ENCODE measurements at regions not wholly inside any gene's neighbourhood (a gene's known extent, or its start where the extent isn't known, plus 50 kb on each side); places are given as distances from the start of the nearest gene placed in this dataset.
A peak's percentile ranks its signal among the peaks of the same experiment; 100 is the strongest.

DNA sequence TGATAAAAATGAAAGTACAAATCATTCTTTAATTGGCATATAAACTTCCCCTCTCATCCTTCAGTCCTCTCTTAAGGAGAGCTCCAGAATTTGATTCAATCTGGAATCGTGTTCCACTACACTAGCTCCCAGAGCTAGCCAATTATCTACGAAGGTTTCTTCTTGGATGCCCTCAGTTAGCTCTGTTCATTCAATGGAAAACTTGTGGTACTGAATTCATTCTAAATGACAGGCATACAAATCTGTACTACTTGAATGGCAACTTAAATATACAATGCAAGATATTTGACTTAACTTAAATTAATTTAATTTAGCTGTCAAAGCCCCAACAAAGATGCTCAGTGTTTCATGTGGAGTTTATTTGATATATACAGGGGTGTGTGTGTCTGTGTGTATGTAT is 1474.2 kb upstream of the CELF4 start:
- no peak for DNase-seq (ENCODE audit: low read depth, low spot score)

GRCh38 chr18:39037925-39038324 is 1472.3 kb upstream of the CELF4 start:
- DNase-seq (ENCODE audit: low read depth, low spot score) = no peak

DNA sequence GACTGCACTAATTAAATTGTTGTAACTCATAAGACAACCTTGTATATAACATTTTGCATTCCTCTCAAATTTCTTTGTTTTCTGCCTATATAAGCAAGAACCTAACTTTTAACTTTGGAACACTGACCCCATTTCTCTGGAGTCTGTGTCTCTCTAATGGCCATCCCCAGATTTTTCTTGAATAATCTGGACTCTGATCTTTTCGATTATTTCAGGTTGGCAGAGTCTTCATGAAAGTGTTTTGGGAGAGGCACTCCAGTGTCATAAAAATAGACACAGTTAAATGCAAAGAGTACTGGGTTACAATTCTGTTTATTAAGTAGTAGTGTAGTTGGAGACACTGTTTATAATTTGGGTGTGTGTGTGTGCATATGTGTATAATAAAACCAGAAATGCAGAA is 1467.7 kb upstream of the CELF4 start:
- DNase-seq (ENCODE audit: low read depth, low spot score) = no peak

DNA sequence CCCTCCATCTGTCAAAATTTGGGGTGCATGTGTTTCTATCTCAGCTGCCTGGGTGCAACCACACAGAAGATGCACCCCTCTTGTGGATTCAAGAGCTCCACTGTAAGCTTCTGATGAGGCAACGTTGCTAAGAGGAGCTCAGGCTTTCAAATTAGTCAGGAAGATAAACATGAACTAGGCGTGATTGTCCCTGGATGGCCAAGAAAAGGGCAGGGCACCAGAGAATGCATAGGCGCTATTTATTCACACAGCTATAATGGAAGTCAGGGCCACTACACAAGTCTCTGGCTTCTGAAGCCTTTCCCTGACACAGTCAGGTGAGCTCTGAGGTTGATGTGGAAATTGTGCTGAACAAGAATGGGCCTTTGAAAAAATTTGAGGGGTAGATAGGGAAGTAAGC is 1466.0 kb upstream of the CELF4 start:
- DNase-seq (ENCODE audit: low read depth, low spot score) = no peak

GRCh38 chr18:39030124-39030655 is 1464.6 kb upstream of the CELF4 start:
- DNase-seq (ENCODE audit: low read depth, low spot score) = no peak

- no peak for DNase-seq (ENCODE audit: low read depth, low spot score)
These were observed 1459.9 kb upstream of the CELF4 start for GRCh38 chr18:39025531-39025930.

GRCh38 chr18:39019989-39020388 is 1454.4 kb upstream of the CELF4 start:
- no peak for DNase-seq (ENCODE audit: low read depth, low spot score)

- DNase-seq (ENCODE audit: low read depth, low spot score) = no peak
These were observed 1441.7 kb upstream of the CELF4 start for GRCh38 chr18:39007031-39007902.

DNA sequence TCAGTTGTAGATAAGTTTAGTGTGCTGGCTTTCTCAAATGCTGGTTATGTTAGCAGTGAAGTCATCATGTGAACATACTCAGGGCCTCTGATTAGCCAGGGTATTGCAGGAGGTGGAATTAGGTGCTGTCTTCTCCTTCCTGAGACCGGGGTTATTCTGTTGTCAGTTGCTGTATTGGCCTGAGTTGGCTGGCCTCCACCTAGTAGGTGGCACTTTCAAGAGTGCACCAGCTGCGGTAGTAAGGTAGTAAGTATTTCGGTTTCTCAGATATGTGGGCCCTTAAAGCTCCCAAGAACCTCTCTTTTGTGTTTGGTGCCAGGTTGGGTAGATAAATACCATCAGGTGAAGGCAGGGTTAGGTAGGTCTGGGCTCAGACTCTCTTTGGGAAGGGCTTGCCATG is 1430.5 kb upstream of the CELF4 start:
- no peak for DNase-seq (ENCODE audit: low read depth, low spot score)

DNA sequence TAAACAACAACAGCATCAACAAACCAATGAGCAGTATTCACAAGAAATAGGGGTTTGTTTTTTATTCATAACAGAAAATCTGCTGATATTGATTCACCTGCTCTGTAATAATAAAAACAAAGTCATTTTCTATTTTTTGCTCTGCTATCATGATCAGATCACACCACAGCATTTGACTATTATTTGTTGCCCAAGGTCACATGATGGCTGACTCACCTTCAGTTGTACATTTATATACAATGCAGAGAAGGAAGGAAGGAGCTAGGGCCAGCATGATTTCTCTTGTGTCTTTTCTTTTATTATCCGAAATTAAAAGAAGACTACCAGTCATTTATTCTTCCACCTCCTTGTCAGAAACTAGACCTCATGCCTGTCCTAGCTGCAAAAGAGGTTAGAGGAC is 1427.7 kb upstream of the CELF4 start:
- DNase-seq (ENCODE audit: low read depth, low spot score) = no peak

DNA sequence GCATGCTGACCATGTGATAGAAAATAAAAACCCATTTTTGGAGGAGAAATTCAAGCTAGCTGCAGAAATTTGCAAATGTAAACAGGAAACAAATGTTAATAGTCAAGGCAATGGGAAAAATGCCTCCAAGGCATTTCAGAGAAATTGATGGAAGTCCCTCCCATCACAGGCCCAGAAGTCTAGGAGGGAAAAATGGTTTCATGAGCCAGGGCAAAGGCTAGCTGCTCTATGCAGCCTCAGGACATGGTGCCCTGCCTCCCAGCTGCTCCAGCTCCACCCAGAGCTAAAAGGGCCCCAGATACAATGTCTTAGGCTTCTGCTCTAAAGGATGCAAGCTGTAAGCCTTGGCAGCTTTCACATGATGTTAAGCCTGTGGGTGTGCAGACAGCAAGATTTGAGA is 1419.4 kb upstream of the CELF4 start:
- DNase-seq (ENCODE audit: low read depth, low spot score) = no peak

DNA sequence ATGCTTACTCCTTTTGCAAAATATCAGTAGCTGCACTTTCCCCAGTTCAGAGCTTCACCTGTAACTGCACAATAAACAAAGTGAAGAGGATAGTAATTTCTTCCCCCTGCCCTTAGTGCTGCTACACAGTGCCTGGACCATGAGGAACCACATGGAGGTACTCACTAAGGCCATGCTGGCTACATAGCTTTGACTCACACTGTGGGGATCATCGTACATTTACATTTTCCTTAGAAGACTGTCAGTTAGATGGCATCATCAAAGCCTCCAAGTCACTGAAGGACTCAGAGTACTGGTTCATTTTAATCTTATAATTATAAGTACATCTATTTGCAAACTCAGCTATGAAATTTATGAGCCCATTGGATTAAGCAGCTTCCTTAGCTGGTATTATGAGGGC is 1416.5 kb upstream of the CELF4 start:
- DNase-seq (ENCODE audit: low read depth, low spot score) = no peak

GRCh38 chr18:38981389-38981788 is 1415.8 kb upstream of the CELF4 start:
- DNase-seq (ENCODE audit: low read depth, low spot score) = no peak

- no peak for DNase-seq (ENCODE audit: low read depth, low spot score)
These were observed 1414.8 kb upstream of the CELF4 start for GRCh38 chr18:38980420-38980819.

DNA sequence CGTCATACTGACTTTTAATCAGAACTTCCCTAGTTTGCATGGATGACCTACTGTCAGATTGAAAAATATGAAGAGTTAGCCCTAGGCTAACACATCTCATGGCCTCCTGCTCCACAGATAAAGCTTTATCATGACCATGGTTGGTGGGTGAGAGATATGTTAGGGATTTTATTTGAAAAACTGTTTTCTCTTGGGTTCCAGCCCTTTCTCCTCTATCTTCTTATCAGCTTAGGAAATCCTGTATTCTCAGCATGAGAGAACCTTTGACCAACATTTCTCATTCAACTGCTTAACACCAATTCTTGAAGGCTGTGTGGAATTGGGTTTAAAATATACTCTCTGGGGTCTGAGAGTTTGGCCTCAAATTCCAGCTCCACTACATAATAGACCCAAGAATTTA is 1407.0 kb upstream of the CELF4 start:
- no peak for DNase-seq (ENCODE audit: low read depth, low spot score)

DNA sequence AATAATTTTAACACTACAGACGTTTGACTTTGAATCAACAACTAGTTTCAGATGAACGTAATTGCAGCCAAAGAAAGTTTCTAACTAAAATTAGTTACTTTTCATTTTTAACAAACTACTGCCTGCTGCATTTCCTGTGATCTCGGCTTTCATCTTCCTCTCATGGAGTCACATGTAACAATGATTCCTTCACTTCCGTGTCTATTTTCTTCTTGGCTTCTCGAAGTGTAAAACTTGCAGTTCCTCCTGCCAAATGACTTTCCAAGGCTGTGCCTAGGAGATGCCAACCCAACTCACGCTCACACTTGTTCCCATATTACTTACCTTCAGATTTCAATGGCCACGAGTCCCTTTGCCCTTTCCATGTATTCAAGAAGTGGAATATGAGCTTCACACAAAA is 1406.3 kb upstream of the CELF4 start:
- DNase-seq (ENCODE audit: low read depth, low spot score) = no peak

DNA sequence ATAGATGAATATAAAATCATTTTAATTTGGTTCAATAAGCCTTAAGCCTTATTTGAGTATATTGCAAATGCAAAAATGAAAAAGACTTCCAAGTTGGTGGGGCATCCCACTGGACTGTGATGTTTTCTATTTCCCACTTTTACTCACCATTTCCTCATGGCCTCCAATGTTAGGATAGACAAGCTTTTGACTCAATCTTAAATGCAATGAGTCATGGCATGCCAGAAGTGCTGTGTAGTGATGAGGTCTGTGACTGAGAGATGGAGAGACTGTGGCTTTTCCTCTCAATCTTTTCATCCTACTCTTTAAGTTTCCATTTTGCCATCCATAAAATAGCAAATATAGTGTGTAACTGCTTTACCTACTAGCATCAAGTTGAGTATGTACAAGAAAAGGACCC is 1401.2 kb upstream of the CELF4 start:
- no peak for DNase-seq (ENCODE audit: low read depth, low spot score)

DNA sequence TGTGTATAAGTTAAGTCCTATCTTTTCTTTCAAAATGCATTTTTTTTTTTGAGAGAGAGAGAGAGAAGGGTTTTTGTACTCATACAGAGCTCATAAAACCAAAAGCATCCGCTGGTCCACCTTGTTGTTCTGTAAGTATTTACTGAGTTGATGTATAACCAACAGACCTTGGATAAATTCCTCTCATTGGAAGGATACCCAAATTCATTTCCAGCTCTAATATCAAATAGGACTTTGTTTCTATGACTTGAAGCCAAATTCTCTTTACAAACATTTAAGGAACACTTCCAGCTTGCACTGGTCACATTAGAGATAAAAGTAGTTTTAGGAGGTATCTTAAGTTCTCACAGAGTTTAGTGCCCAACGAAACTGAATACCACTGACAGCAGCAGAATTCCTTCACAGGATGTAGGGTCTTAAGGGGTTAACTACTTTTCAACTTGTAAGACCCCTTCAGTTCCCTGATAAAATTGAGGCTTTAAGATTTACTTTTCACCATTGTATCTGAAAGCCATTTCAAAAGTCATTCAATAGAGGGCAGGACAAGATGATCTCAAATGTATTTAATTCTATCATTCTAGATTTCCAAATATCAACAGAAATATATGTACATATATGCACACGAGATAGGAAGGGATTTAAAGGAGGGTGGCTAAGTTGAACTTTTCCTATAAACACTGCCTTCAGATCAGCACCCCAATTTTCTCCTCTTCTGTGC is 1398.5 kb upstream of the CELF4 start:
- no peak for DNase-seq (ENCODE audit: low read depth, low spot score)

DNA sequence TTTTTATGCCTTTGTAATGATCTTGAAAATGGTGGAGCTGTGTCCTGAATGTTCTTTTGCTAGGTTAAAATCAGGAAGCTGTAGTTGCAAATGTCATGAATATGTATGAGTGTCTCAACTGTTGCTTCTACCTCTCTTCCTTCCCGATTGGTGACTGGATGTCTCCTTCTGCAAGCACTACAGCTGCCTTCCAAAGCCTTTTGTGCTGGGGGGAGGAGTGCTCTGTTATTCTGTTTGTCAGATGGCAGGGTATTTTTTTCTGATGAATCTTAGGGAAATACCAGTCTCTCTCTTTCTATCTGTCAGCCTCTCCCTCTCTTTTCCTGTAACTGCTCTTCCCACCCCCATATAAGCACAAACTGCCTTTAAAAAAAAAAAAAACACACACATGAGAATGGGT is 1396.3 kb upstream of the CELF4 start:
- DNase-seq (ENCODE audit: low read depth, low spot score) = peak; percentile 15

DNA sequence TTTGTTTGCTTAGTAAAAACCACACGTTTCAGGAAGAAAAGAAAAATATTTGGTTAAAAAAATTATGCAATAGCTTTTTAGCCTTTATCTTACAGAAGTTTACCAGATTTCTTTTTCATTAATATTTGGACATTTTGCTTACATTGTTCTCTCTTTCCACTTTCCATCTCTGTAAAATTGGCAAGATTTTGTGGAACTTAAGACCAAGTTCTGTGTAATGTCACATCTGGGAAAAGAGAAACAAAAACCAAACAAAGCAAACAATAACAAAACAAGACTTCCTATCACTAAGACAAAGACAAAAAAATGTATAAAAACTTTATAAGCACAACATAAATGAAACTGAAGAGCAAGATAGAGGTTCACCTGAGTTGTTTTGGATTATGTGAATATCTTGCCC is 1392.1 kb upstream of the CELF4 start:
- DNase-seq (ENCODE audit: low read depth, low spot score) = no peak

DNA sequence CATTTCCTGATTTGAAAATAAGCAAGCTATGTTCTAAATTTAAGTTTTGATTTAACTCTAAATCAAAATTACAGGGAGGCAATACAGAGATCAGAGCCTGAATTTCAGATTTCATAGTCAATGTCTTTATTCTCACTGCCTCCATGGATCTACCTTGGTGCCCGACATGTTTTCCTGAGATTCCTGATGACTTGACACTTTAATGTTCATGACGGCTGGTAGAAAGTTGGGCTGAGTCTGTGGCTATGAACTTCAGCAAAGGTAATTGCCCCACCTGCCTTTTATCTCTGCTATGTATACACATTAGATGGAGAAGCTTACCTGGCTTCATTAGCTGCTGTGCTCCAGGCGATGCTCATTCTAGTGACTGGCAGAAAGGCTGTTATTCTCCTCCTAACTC is 1390.5 kb upstream of the CELF4 start:
- DNase-seq (ENCODE audit: low read depth, low spot score) = no peak

- DNase-seq (ENCODE audit: low read depth, low spot score) = no peak
These were observed 1386.0 kb upstream of the CELF4 start for GRCh38 chr18:38951633-38952032.

DNA sequence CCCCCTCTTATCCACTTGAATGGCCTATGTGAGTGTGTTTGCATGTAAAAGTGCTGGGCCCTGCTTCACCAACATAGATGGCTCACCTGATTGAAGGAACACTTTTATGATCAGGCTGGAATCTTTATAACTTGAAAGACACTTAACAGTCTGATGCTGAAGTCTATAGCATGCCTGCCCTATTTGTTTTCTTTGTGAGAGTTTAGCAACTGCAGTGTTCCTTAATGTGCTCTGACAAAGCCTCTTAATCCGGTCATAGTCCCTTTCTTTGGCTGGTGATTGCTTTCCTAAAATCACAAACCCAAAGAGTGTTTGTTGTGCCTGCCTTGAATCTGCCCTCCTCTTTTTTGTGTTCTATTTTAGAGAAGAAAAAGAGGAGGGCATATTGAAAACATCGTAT is 1382.8 kb upstream of the CELF4 start:
- no peak for DNase-seq (ENCODE audit: low read depth, low spot score)

Measured in iPS DF 19.7 (cell line).